ENCODE measurements at regions not wholly inside any gene's neighbourhood (a gene's known extent, or its start where the extent isn't known, plus 50 kb on each side); places are given as distances from the start of the nearest gene placed in this dataset.

DNA sequence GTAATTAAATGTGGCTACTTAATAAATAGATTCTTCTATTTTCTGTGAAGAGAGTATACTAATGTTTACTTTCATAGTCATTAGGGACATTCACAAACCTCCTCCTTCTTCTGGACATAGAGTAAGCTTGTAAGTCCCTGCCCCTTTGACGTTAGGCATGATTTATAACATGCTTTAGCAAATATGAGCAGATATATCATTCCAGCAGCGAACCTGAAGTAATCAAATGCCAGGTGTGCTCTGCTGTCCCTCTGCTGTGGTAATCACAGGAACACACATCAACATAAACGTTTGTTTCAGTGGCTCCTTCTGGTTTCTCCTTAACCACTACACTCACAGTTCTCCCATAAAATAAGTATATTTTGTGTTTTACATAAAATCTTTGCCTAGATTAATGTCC is 961.8 kb downstream of the FLRT2 start:
- TF ChIP-seq, protein P1, sequence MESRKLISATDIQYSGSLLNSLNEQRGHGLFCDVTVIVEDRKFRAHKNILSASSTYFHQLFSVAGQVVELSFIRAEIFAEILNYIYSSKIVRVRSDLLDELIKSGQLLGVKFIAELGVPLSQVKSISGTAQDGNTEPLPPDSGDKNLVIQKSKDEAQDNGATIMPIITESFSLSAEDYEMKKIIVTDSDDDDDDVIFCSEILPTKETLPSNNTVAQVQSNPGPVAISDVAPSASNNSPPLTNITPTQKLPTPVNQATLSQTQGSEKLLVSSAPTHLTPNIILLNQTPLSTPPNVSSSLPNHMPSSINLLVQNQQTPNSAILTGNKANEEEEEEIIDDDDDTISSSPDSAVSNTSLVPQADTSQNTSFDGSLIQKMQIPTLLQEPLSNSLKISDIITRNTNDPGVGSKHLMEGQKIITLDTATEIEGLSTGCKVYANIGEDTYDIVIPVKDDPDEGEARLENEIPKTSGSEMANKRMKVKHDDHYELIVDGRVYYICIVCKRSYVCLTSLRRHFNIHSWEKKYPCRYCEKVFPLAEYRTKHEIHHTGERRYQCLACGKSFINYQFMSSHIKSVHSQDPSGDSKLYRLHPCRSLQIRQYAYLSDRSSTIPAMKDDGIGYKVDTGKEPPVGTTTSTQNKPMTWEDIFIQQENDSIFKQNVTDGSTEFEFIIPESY (IDR thresholded peaks at IDR 0.05): no peak
- no peak for TF ChIP-seq TAF1 (conservative IDR thresholded peaks at IDR 0.05)
- TF ChIP-seq, protein P2, sequence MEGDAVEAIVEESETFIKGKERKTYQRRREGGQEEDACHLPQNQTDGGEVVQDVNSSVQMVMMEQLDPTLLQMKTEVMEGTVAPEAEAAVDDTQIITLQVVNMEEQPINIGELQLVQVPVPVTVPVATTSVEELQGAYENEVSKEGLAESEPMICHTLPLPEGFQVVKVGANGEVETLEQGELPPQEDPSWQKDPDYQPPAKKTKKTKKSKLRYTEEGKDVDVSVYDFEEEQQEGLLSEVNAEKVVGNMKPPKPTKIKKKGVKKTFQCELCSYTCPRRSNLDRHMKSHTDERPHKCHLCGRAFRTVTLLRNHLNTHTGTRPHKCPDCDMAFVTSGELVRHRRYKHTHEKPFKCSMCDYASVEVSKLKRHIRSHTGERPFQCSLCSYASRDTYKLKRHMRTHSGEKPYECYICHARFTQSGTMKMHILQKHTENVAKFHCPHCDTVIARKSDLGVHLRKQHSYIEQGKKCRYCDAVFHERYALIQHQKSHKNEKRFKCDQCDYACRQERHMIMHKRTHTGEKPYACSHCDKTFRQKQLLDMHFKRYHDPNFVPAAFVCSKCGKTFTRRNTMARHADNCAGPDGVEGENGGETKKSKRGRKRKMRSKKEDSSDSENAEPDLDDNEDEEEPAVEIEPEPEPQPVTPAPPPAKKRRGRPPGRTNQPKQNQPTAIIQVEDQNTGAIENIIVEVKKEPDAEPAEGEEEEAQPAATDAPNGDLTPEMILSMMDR (IDR thresholded peaks at IDR 0.05; ENCODE audit: low read depth, low read length, missing input control): no peak
